ENCODE measurements at regions not wholly inside any gene's neighbourhood (a gene's known extent, or its start where the extent isn't known, plus 50 kb on each side); places are given as distances from the start of the nearest gene placed in this dataset.

- 85 to 89% methylated on average over 5 to 7 of the region's 7 CpGs for WGBS, 2 experiments (ENCODE audit: insufficient coverage in 1 of 2, insufficient read length in 1 of 2)
- no peaks in the 10 kb centered on the region for H3K9me3 Mint-ChIP-seq
- no peaks in the 10 kb centered on the region for H3K4me1 ChIP-seq (ENCODE audit: control insufficient read depth, insufficient read depth, low read length)
- H3K27ac Mint-ChIP-seq, result no peak overlapping the region
- no peaks in the 10 kb centered on the region for H3K36me3 Mint-ChIP-seq (ENCODE audit: low read depth)
- no peak overlapping the region for H3K9ac ChIP-seq (ENCODE audit: extremely low read depth, low read length, poor library complexity, severe bottlenecking)
- H3K4me3 Mint-ChIP-seq, result no peak overlapping the region
- H3K27ac ChIP-seq (ENCODE audit: low read depth, low read length), result no peak overlapping the region
- H3K4me3 ChIP-seq (ENCODE audit: low read length), result no peak overlapping the region
- peaks cover 11% of the 10 kb centered on the region for H3K4me1 Mint-ChIP-seq
- H3K27me3 Mint-ChIP-seq (ENCODE audit: insufficient read depth), result peaks cover 3% of the 10 kb centered on the region
- DNase-seq, result no peak
- H3K27me3 ChIP-seq (ENCODE audit: control insufficient read depth, insufficient read depth, low read length, poor library complexity, severe bottlenecking), result no peaks in the 10 kb centered on the region
- no peaks in the 10 kb centered on the region for H3K36me3 ChIP-seq (ENCODE audit: control insufficient read depth, insufficient read depth, low read length)
- no peak for TF ChIP-seq CTCF (conservative IDR thresholded peaks at IDR 0.05)
- no peaks in the 10 kb centered on the region for H3K9me3 ChIP-seq (ENCODE audit: control insufficient read depth, low read length)
Measured at GRCh38 chr7:24050991-24051560, 232.9 kb upstream of the NPY start.

GRCh38 chr7:24051651-24052050 lies 232.3 kb upstream of the NPY start:
- H3K27ac Mint-ChIP-seq, result no peak overlapping the region
- H3K27me3 Mint-ChIP-seq (ENCODE audit: insufficient read depth), result peaks cover 3% of the 10 kb centered on the region
- Histone ChIP-seq H3K36me3 (ENCODE audit: control insufficient read depth, insufficient read depth, low read length) (no peaks in the 10 kb centered on the region), H3K4me1 (ENCODE audit: control insufficient read depth, insufficient read depth, low read length) (no peaks in the 10 kb centered on the region), H3K9ac (ENCODE audit: extremely low read depth, low read length, poor library complexity, severe bottlenecking) (no peak overlapping the region), H3K9me3 (ENCODE audit: control insufficient read depth, low read length) (no peaks in the 10 kb centered on the region), H3K27ac (ENCODE audit: low read depth, low read length) (no peak overlapping the region), H3K27me3 (ENCODE audit: control insufficient read depth, insufficient read depth, low read length, poor library complexity, severe bottlenecking) (no peaks in the 10 kb centered on the region), H3K4me3 (ENCODE audit: low read length) (no peak overlapping the region)
- H3K4me1 Mint-ChIP-seq, result peaks cover 11% of the 10 kb centered on the region
- H3K4me3 Mint-ChIP-seq, result no peak overlapping the region
- 76 to 92% methylated on average over 4 to 5 of the region's 5 CpGs for WGBS, 2 experiments (ENCODE audit: insufficient coverage in 1 of 2, insufficient read length in 1 of 2)
- no peaks in the 10 kb centered on the region for H3K36me3 Mint-ChIP-seq (ENCODE audit: low read depth)
- DNase-seq, result no peak
- no peak for TF ChIP-seq CTCF (conservative IDR thresholded peaks at IDR 0.05)
- H3K9me3 Mint-ChIP-seq, result no peaks in the 10 kb centered on the region

GRCh38 chr7:24052572-24053260 lies 231.3 kb upstream of the NPY start:
- no peaks in the 10 kb centered on the region for H3K36me3 ChIP-seq (ENCODE audit: control insufficient read depth, insufficient read depth, low read length)
- peaks cover 3% of the 10 kb centered on the region for H3K27me3 Mint-ChIP-seq (ENCODE audit: insufficient read depth)

More at GRCh38 chr7:24052572-24053260, 231.3 kb upstream of the NPY start:
- no peak overlapping the region for H3K27ac ChIP-seq (ENCODE audit: low read depth, low read length)
- DNase-seq, result no peak
- 84 to 91% methylated on average over 5 to 6 of the region's 6 CpGs for WGBS, 2 experiments (ENCODE audit: insufficient coverage in 1 of 2, insufficient read length in 1 of 2)
- no peak for TF ChIP-seq CTCF (conservative IDR thresholded peaks at IDR 0.05)
- H3K9me3 ChIP-seq (ENCODE audit: control insufficient read depth, low read length), result no peaks in the 10 kb centered on the region
- Mint-ChIP-seq H3K9me3 (no peaks in the 10 kb centered on the region), H3K27ac (no peak overlapping the region), H3K4me1 (peaks cover 11% of the 10 kb centered on the region), H3K4me3 (no peak overlapping the region), H3K36me3 (ENCODE audit: low read depth) (no peaks in the 10 kb centered on the region)
- H3K4me3 ChIP-seq (ENCODE audit: low read length), result no peak overlapping the region
- no peaks in the 10 kb centered on the region for H3K27me3 ChIP-seq (ENCODE audit: control insufficient read depth, insufficient read depth, low read length, poor library complexity, severe bottlenecking)
- no peak overlapping the region for H3K9ac ChIP-seq (ENCODE audit: extremely low read depth, low read length, poor library complexity, severe bottlenecking)
- no peaks in the 10 kb centered on the region for H3K4me1 ChIP-seq (ENCODE audit: control insufficient read depth, insufficient read depth, low read length)
